Activated T-cell treated with anti-CD3 and anti-CD28 coated beads for 48 hours (primary cell): ENCODE measurements at regions not wholly inside any gene's neighbourhood (a gene's known extent, or its start where the extent isn't known, plus 50 kb on each side); places are given as distances from the start of the nearest gene placed in this dataset.
"Not testable (repeated sequence)": the region's sequence is repeated elsewhere in the genome, so short reads cannot be mapped to it uniquely, and the experiment has no call there.

ENCODE experiments used
- DNase-seq: peaks from one replicate; pipeline ENCODE4 v3.0.0-alpha.2; 2020; ENCODE audit warnings: low read depth

- no peak for DNase-seq
These were observed 258.9 kb downstream of the KCNRG start for GRCh38 chr13:50274181-50274580.

GRCh38 chr13:50275392-50276063 is 260.3 kb downstream of the KCNRG start:
- no peak for DNase-seq

GRCh38 chr13:50276550-50276949 is 261.3 kb downstream of the KCNRG start:
- no peak for DNase-seq

- DNase-seq = no peak
These were observed 261.9 kb downstream of the KCNRG start for GRCh38 chr13:50277127-50277526.

GRCh38 chr13:50277906-50278305 is 262.7 kb downstream of the KCNRG start:
- no peak for DNase-seq

- no peak for DNase-seq
These were observed 265.2 kb downstream of the KCNRG start for GRCh38 chr13:50280441-50280937.

GRCh38 chr13:50282016-50282415 is 266.8 kb downstream of the KCNRG start:
- no peak for DNase-seq

- no peak for DNase-seq
These were observed 267.8 kb downstream of the KCNRG start for GRCh38 chr13:50283017-50283416.

GRCh38 chr13:50284540-50284939 is 269.3 kb downstream of the KCNRG start:
- no peak for DNase-seq

- DNase-seq = no peak
These were observed 270.0 kb downstream of the KCNRG start for GRCh38 chr13:50285283-50285682.

GRCh38 chr13:50286324-50286723 is 271.1 kb downstream of the KCNRG start:
- no peak for DNase-seq

GRCh38 chr13:50290186-50290585 is 274.9 kb downstream of the KCNRG start:
- no peak for DNase-seq

GRCh38 chr13:50291611-50292010 is 276.4 kb downstream of the KCNRG start:
- DNase-seq = no peak

- DNase-seq = no peak
These were observed 276.8 kb downstream of the KCNRG start for GRCh38 chr13:50292081-50292480.

GRCh38 chr13:50294425-50294824 is 279.2 kb downstream of the KCNRG start:
- not testable (repeated sequence) for DNase-seq

GRCh38 chr13:50299546-50300249 is 284.5 kb downstream of the KCNRG start:
- DNase-seq = no peak

- no peak for DNase-seq
These were observed 288.9 kb downstream of the KCNRG start for GRCh38 chr13:50303963-50304721.

GRCh38 chr13:50306156-50306555 is 290.9 kb downstream of the KCNRG start:
- no peak for DNase-seq

GRCh38 chr13:50309318-50309717 is 294.1 kb downstream of the KCNRG start:
- no peak for DNase-seq

- DNase-seq = no peak
These were observed 294.8 kb downstream of the KCNRG start for GRCh38 chr13:50309882-50310594.

GRCh38 chr13:50310734-50311133 is 295.5 kb downstream of the KCNRG start:
- DNase-seq = no peak

GRCh38 chr13:50318887-50319286 is 303.6 kb downstream of the KCNRG start:
- DNase-seq = no peak
